HFF-Myc (cell line): ENCODE measurements at regions not wholly inside any gene's neighbourhood (a gene's known extent, or its start where the extent isn't known, plus 50 kb on each side); places are given as distances from the start of the nearest gene placed in this dataset.

Experiments
- DNase-seq: peaks from one replicate; pipeline ENCODE4 v3.0.0-alpha.2; 2011; ENCODE audit warnings: low read depth; ENCODE audit errors: extremely low read depth
- H3K4me3 ChIP-seq: replicated peaks from 2 replicates; pipeline ENCODE4 v1.5.1; 2011; ENCODE audit warnings: low read depth, mild to moderate bottlenecking, control low read depth, low read length
- CTCF ChIP-seq: IDR thresholded peaks from 2 replicates; pipeline ENCODE4 v1.5.1; 2012; ENCODE audit warnings: mild to moderate bottlenecking, low read depth, low read length, control low read depth; ENCODE audit errors: missing control alignments

GRCh38 chr4:132707955-132708354, 441.1 kb upstream of the PCDH10 start:
- no peak for TF ChIP-seq CTCF
- H3K4me3 ChIP-seq, result no peak overlapping the region
- no peak for DNase-seq

GRCh38 chr4:132709056-132709455, 440.0 kb upstream of the PCDH10 start:
- no peak for TF ChIP-seq CTCF
- DNase-seq, result no peak
- no peak overlapping the region for H3K4me3 ChIP-seq

- DNase-seq, result no peak
- no peak for TF ChIP-seq CTCF
- H3K4me3 ChIP-seq, result no peak overlapping the region
Observed at GRCh38 chr4:132710971-132711370, 438.1 kb upstream of the PCDH10 start.

- no peak overlapping the region for H3K4me3 ChIP-seq
- DNase-seq, result no peak
- no peak for TF ChIP-seq CTCF
Observed at GRCh38 chr4:132737344-132737743, 411.8 kb upstream of the PCDH10 start.

- H3K4me3 ChIP-seq, result no peak overlapping the region
- DNase-seq, result no peak
- no peak for TF ChIP-seq CTCF
Observed at GRCh38 chr4:132759199-132759780, 389.8 kb upstream of the PCDH10 start.

GRCh38 chr4:132763465-132763864, 385.6 kb upstream of the PCDH10 start:
- DNase-seq, result no peak
- TF ChIP-seq CTCF, result no peak

GRCh38 chr4:132767901-132768300, 381.2 kb upstream of the PCDH10 start:
- TF ChIP-seq CTCF, result no peak
- H3K4me3 ChIP-seq, result no peak overlapping the region
- DNase-seq, result no peak

More at GRCh38 chr4:132763465-132763864, 385.6 kb upstream of the PCDH10 start:
- no peak overlapping the region for H3K4me3 ChIP-seq
